ENCODE measurements at regions not wholly inside any gene's neighbourhood (a gene's known extent, or its start where the extent isn't known, plus 50 kb on each side); places are given as distances from the start of the nearest gene placed in this dataset.

- intact Hi-C loops (cut with DNase I), result no loop called here
- no peak for DNase-seq
- no peak overlapping the region for H3K4me3 ChIP-seq (replicated peaks in 1 of 3)
- no peak overlapping the region for H3K27ac ChIP-seq
- no peak for TF ChIP-seq CTCF (IDR thresholded peaks at IDR 0.05)
- TF ChIP-seq POLR2A (IDR thresholded peaks at IDR 0.05), result no peak
- H3K4me1 ChIP-seq, result no peaks in the 10 kb centered on the region
- H3K36me3 ChIP-seq, result no peaks in the 10 kb centered on the region
- no peaks in the 10 kb centered on the region for H3K9me3 ChIP-seq
- H3K27me3 ChIP-seq, result no peaks in the 10 kb centered on the region
- 80 to 86% methylated on average over 4 of the region's 4 CpGs for WGBS, 2 donors
These were observed 228.1 kb downstream of the ADAMTS9 start for GRCh38 chr3:64459711-64460110.

- Histone ChIP-seq H3K4me3 (replicated peaks in 1 of 3) (no peak overlapping the region), H3K27ac (no peak overlapping the region), H3K36me3 (no peaks in the 10 kb centered on the region), H3K27me3 (no peaks in the 10 kb centered on the region), H3K4me1 (no peaks in the 10 kb centered on the region), H3K9me3 (no peaks in the 10 kb centered on the region)
- no peak for TF ChIP-seq POLR2A (IDR thresholded peaks at IDR 0.05)
- no peak for TF ChIP-seq CTCF (IDR thresholded peaks at IDR 0.05)
- WGBS, 2 donors, result 77 to 83% methylated on average over 5 of the region's 5 CpGs
- no peak for DNase-seq
- intact Hi-C loops (cut with DNase I), result no loop called here
These were observed 230.0 kb downstream of the ADAMTS9 start for GRCh38 chr3:64457811-64458210.

- 47 to 58% methylated on average over 2 of the region's 2 CpGs for WGBS, 2 donors
- H3K9me3 ChIP-seq, result no peaks in the 10 kb centered on the region
- H3K27me3 ChIP-seq, result no peaks in the 10 kb centered on the region
- no peak overlapping the region for H3K4me3 ChIP-seq (replicated peaks in 1 of 3)
- no peaks in the 10 kb centered on the region for H3K4me1 ChIP-seq
- DNase-seq, result no peak
- no peaks in the 10 kb centered on the region for H3K36me3 ChIP-seq
- TF ChIP-seq CTCF (IDR thresholded peaks at IDR 0.05) (no peak), POLR2A (IDR thresholded peaks at IDR 0.05) (no peak)
- intact Hi-C loops (cut with DNase I), result no loop called here
- no peak overlapping the region for H3K27ac ChIP-seq
These were observed 231.1 kb downstream of the ADAMTS9 start for GRCh38 chr3:64456674-64457073.

- no peaks in the 10 kb centered on the region for H3K36me3 ChIP-seq
- H3K4me3 ChIP-seq (replicated peaks in 1 of 3), result no peak overlapping the region
- no peak overlapping the region for H3K27ac ChIP-seq
- DNase-seq, result no peak
- no peaks in the 10 kb centered on the region for H3K9me3 ChIP-seq
- intact Hi-C loops (cut with DNase I), result no loop called here
- no peaks in the 10 kb centered on the region for H3K27me3 ChIP-seq
- TF ChIP-seq CTCF (IDR thresholded peaks at IDR 0.05) (no peak), POLR2A (IDR thresholded peaks at IDR 0.05) (no peak)
- H3K4me1 ChIP-seq, result no peaks in the 10 kb centered on the region
These were observed 230.1 kb upstream of the PRICKLE2 start for GRCh38 chr3:64455351-64455750.

- intact Hi-C loops (cut with DNase I), result no loop called here
- Histone ChIP-seq H3K4me1 (no peaks in the 10 kb centered on the region), H3K27ac (no peak overlapping the region), H3K4me3 (replicated peaks in 1 of 3) (no peak overlapping the region), H3K27me3 (no peaks in the 10 kb centered on the region), H3K9me3 (no peaks in the 10 kb centered on the region), H3K36me3 (no peaks in the 10 kb centered on the region)
- 93% methylated on average over 5 of the region's 5 CpGs for WGBS, 2 donors
- no peak for DNase-seq
- TF ChIP-seq POLR2A (IDR thresholded peaks at IDR 0.05), result no peak
- no peak for TF ChIP-seq CTCF (IDR thresholded peaks at IDR 0.05)
These were observed 229.5 kb upstream of the PRICKLE2 start for GRCh38 chr3:64454768-64455167.
